GM23248 (cell line): ENCODE measurements at regions not wholly inside any gene's neighbourhood (a gene's known extent, or its start where the extent isn't known, plus 50 kb on each side); places are given as distances from the start of the nearest gene placed in this dataset.
A peak's percentile ranks its signal among the peaks of the same experiment; 100 is the strongest.

Experiments
- DNase-seq: peaks from one replicate; pipeline ENCODE4 v3.0.0-alpha.2; 2015
- H2AFZ ChIP-seq: fragments of 200-600 bp; sonication (generic); 2 replicates; pipeline ENCODE4 v1.6.1; 2016; ENCODE audit warnings: antibody characterized with exemption
- H3F3A ChIP-seq: fragments of 200-600 bp; sonication (generic); 2 replicates; pipeline ENCODE4 v1.6.1; 2016; ENCODE audit warnings: mild to moderate bottlenecking, antibody characterized with exemption, mixed run types; ENCODE audit not compliant: insufficient read depth
- H3K27ac ChIP-seq: fragments of 200-600 bp; sonication (generic); 2 replicates; pipeline ENCODE4 v1.5.1; 2016; ENCODE audit warnings: mild to moderate bottlenecking
- H3K27me3 ChIP-seq: fragments of 200-600 bp; sonication (generic); replicated peaks from 2 replicates; pipeline ENCODE4 v1.6.1; 2016; ENCODE audit warnings: mild to moderate bottlenecking; ENCODE audit not compliant: insufficient read depth
- H3K36me3 ChIP-seq: fragments of 200-600 bp; sonication (generic); 2 replicates; pipeline ENCODE4 v1.6.1; 2016; ENCODE audit warnings: low read depth, mild to moderate bottlenecking
- H3K4me1 ChIP-seq: fragments of 200-600 bp; sonication (generic); 2 replicates; pipeline ENCODE4 v1.6.1; 2016; ENCODE audit warnings: mild to moderate bottlenecking; ENCODE audit not compliant: insufficient read depth
- H3K4me2 ChIP-seq: fragments of 200-600 bp; sonication (generic); one replicate; pipeline ENCODE4 v1.6.1; 2016; ENCODE audit warnings: mild to moderate bottlenecking; ENCODE audit not compliant: unreplicated experiment
- H3K4me3 ChIP-seq: fragments of 200-600 bp; sonication (generic); 2 replicates; pipeline ENCODE4 v1.5.1; 2016; ENCODE audit warnings: mild to moderate bottlenecking
- H3K79me2 ChIP-seq: fragments of 200-600 bp; sonication (generic); 2 replicates; pipeline ENCODE4 v1.6.1; 2016; ENCODE audit warnings: mild to moderate bottlenecking; ENCODE audit not compliant: insufficient read depth
- H3K9ac ChIP-seq: fragments of 200-600 bp; sonication (generic); 2 replicates; pipeline ENCODE4 v1.6.1; 2016; ENCODE audit warnings: mild to moderate bottlenecking
- H3K9me2 ChIP-seq: fragments of 200-600 bp; sonication (generic); 2 replicates; pipeline ENCODE4 v1.6.1; 2016; ENCODE audit warnings: mixed run types, mild to moderate bottlenecking, moderate library complexity; ENCODE audit not compliant: insufficient read depth
- H3K9me3 ChIP-seq: fragments of 200-600 bp; sonication (generic); one replicate; pipeline ENCODE4 v1.6.1; 2017; ENCODE audit warnings: low read depth
- H4K20me1 ChIP-seq: fragments of 200-600 bp; sonication (generic); 2 replicates; pipeline ENCODE4 v1.6.0; 2016; ENCODE audit not compliant: insufficient read depth
- EZH2 ChIP-seq: fragments of 200-600 bp; sonication (generic); IDR thresholded peaks from 2 replicates; pipeline ENCODE4 v1.6.1; 2018; ENCODE audit warnings: antibody characterized with exemption, mild to moderate bottlenecking; ENCODE audit not compliant: insufficient read depth, poor library complexity, severe bottlenecking
- EZH2phosphoT487 ChIP-seq: fragments of 200-600 bp; sonication (generic); IDR thresholded peaks from 2 replicates; pipeline ENCODE4 v1.6.1; 2018; ENCODE audit warnings: antibody characterized with exemption, moderate library complexity, mild to moderate bottlenecking, low read depth; ENCODE audit not compliant: insufficient read depth
- WGBS, 2 experiments: methylation state at CpG; one replicate each; pipeline ENCODE4 v1.1.6; 2015 to 2017; ENCODE audit warnings: low lambda C conversion rate in 2 of 2, low coverage in 1 of 2; ENCODE audit errors: missing lambda C conversion rate in 2 of 2; 5-methylcytosine and 5-hydroxymethylcytosine counted together
- in situ Hi-C: fragments of 300-500 bp; cut with MboI; formaldehyde crosslinking; loops from 2 replicates; pipeline ENCODE4 v1.15.0; 2020

GRCh38 chr2:145404690-145405089 is 884.8 kb upstream of the ZEB2 start:
- no peaks in the 10 kb centered on the region for H3K79me2 ChIP-seq
- H2AFZ ChIP-seq, result no peak overlapping the region
- no peaks in the 10 kb centered on the region for H3K9me3 ChIP-seq
- no peaks in the 10 kb centered on the region for H3K27me3 ChIP-seq
- TF ChIP-seq EZH2phosphoT487, result no peak
- no peak for TF ChIP-seq EZH2
- H3K9me2 ChIP-seq, result no peaks in the 10 kb centered on the region
- H3K36me3 ChIP-seq, result no peaks in the 10 kb centered on the region
- H3K4me1 ChIP-seq, result 0 out of 2 replicates have a peak, but pooled peaks cover 4% of the 10 kb centered on the region
- no peaks in the 10 kb centered on the region for H4K20me1 ChIP-seq
- no peak overlapping the region for H3K9ac ChIP-seq
- no peak overlapping the region for H3K4me3 ChIP-seq
- no peak overlapping the region for H3K27ac ChIP-seq
- in situ Hi-C loops, result no loop called here
- 57 to 75% methylated on average over 1 of the region's 1 CpG for WGBS, 2 experiments
- no peak overlapping the region for H3K4me2 ChIP-seq
- DNase-seq, result peak; percentile 6
- no peaks in the 10 kb centered on the region for H3F3A ChIP-seq

DNA sequence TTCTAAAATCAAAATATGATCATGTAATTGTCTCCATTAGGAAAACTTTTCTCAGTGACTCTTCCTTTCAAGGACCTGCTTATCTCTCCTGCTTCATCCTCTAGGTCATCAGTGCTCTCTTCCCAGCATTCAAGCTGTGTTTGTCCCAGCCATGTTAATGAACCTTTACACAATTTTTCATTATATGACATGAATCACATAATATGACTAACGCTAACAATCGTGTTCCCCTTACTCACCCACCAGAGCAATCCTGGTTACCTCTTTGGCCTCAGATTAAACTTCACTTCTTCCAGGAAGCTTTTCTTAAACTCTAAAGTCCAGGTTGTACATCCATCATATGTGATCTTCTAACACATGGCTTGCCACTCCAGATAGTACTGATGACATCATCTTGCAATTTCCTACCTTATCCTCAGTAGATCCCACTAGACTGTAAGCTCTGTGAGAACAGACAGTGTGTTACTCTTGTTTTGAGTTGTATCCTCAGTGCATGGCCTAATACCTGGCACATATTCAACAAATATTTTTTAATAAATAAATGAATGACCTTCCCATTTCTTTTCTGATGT is 882.9 kb upstream of the ZEB2 start:
- Histone ChIP-seq H3K36me3 (no peaks in the 10 kb centered on the region), H3F3A (no peaks in the 10 kb centered on the region), H4K20me1 (no peaks in the 10 kb centered on the region), H3K4me2 (no peak overlapping the region), H3K27ac (no peak overlapping the region), H3K9me3 (no peaks in the 10 kb centered on the region), H3K9me2 (no peaks in the 10 kb centered on the region), H3K27me3 (no peaks in the 10 kb centered on the region), H3K4me3 (no peak overlapping the region), H3K4me1 (0 out of 2 replicates have a peak, but pooled peaks cover 4% of the 10 kb centered on the region), H3K79me2 (no peaks in the 10 kb centered on the region), H3K9ac (no peak overlapping the region), H2AFZ (no peak overlapping the region)
- 36 to 38% methylated on average over 2 of the region's 2 CpGs for WGBS, 2 experiments
- in situ Hi-C loops, result no loop called here
- TF ChIP-seq EZH2 (no peak), EZH2phosphoT487 (no peak)
- DNase-seq, result peak; percentile 26

DNA sequence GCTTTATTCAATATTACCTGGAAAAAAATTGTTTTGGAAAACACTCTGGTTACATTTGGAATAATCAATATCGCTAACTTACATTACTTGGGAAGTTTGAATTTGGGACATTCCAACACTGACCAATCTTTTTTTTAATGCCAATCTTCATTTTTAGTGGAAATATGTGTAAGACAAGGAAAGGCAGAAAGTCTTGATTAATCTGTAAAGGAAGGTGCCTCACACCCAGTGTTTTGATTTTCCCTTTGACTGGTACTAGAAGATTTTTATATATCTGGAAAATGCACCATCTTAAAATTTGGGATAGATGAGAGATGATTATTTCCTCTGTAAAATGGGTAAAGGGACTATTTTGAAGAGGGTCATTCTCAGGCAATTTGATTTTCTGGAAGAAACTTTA is 879.2 kb upstream of the ZEB2 start:
- no peaks in the 10 kb centered on the region for H3K9me2 ChIP-seq
- TF ChIP-seq EZH2 (no peak), EZH2phosphoT487 (no peak)
- in situ Hi-C loops, result no loop called here
- no peaks in the 10 kb centered on the region for H3K4me1 ChIP-seq
- H3K36me3 ChIP-seq, result no peaks in the 10 kb centered on the region
- H3F3A ChIP-seq, result no peaks in the 10 kb centered on the region
- 97 to 98% methylated on average over 1 of the region's 1 CpG for WGBS, 2 experiments
- H3K27me3 ChIP-seq, result no peaks in the 10 kb centered on the region
- H3K9ac ChIP-seq, result no peak overlapping the region
- no peak overlapping the region for H3K4me2 ChIP-seq
- no peak overlapping the region for H3K4me3 ChIP-seq
- H2AFZ ChIP-seq, result no peak overlapping the region
- H3K9me3 ChIP-seq, result no peaks in the 10 kb centered on the region
- H3K27ac ChIP-seq, result no peak overlapping the region
- H3K79me2 ChIP-seq, result no peaks in the 10 kb centered on the region
- no peaks in the 10 kb centered on the region for H4K20me1 ChIP-seq
- DNase-seq, result no peak

DNA sequence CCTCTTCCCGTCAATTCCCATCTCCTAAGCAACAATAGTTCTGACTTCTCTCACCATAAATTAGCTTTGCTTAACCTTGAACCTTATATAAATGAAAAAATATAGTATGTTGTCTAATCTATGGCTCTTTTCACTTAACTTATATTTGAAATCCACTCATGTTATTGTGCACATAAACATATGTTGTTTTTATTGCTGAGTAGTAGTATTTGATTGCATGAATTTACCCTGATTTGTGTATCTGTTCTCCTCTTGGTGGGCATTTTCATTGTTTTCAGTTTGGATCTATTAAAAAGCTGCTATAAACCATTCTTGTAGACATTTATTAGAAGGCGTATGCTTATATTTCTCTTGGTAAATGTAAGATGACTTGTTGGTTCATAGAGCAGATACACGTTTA is 874.3 kb upstream of the ZEB2 start:
- H4K20me1 ChIP-seq, result no peaks in the 10 kb centered on the region
- no peak overlapping the region for H3K9ac ChIP-seq
- no peak overlapping the region for H3K4me3 ChIP-seq
- no peak overlapping the region for H3K27ac ChIP-seq
- H3K4me1 ChIP-seq, result no peaks in the 10 kb centered on the region
- no peaks in the 10 kb centered on the region for H3K9me3 ChIP-seq
- no peaks in the 10 kb centered on the region for H3K9me2 ChIP-seq
- H3K27me3 ChIP-seq, result no peaks in the 10 kb centered on the region
- no peak overlapping the region for H3K4me2 ChIP-seq
- H3F3A ChIP-seq, result no peaks in the 10 kb centered on the region
- DNase-seq, result no peak
- TF ChIP-seq EZH2phosphoT487 (no peak), EZH2 (no peak)
- 78 to 79% methylated on average over 3 of the region's 3 CpGs for WGBS, 2 experiments
- no peaks in the 10 kb centered on the region for H3K79me2 ChIP-seq
- no peaks in the 10 kb centered on the region for H3K36me3 ChIP-seq
- H2AFZ ChIP-seq, result no peak overlapping the region
- in situ Hi-C loops, result no loop called here

DNA sequence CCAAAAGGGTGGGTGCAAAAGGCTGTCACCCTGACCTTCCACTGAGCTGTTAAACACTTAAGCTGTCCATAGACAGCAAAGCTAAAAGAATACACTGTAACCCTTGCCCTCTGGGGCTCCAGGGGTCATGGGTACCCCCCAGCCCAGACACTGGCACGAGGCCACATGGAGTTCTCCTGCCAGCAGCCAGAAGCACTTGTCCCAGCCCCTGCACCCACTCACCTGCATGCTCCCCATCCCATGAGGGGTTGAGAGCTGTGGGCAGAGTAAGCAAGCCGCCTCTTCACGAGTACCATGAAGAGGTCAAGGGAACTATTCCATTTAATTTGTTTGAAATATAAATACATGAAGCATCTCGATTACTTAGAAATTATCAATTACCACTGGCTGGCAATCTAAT is 867.1 kb upstream of the ZEB2 start:
- Histone ChIP-seq H3K4me1 (no peaks in the 10 kb centered on the region), H3K9me2 (no peaks in the 10 kb centered on the region), H3K4me3 (no peak overlapping the region), H3K79me2 (no peaks in the 10 kb centered on the region), H3K27me3 (no peaks in the 10 kb centered on the region), H3K9ac (no peak overlapping the region), H3K36me3 (no peaks in the 10 kb centered on the region), H4K20me1 (no peaks in the 10 kb centered on the region), H3F3A (no peaks in the 10 kb centered on the region), H3K27ac (no peak overlapping the region), H2AFZ (no peak overlapping the region), H3K4me2 (no peak overlapping the region), H3K9me3 (no peaks in the 10 kb centered on the region)
- no peak for DNase-seq
- in situ Hi-C loops, result no loop called here
- WGBS, 2 experiments, result 62 to 71% methylated on average over 4 of the region's 4 CpGs
- TF ChIP-seq EZH2phosphoT487, result no peak
- TF ChIP-seq EZH2, result no peak
